GM12878 (cell line): ENCODE measurements at regions not wholly inside any gene's neighbourhood (a gene's known extent, or its start where the extent isn't known, plus 50 kb on each side); places are given as distances from the start of the nearest gene placed in this dataset.
A peak's percentile ranks its signal among the peaks of the same experiment; 100 is the strongest.

Experiments used
- ATAC-seq: fragments of 200-7000 bp; cut with Tn5 transposase; 3 replicates; pipeline ENCODE4 v1.9.1; 2020; ENCODE audit warnings: mild to moderate bottlenecking, moderate library complexity
- BruUV-seq: library from RNA; stranded (reverse); fragments of 400-500 nt; replicated peaks from 2 replicates; lab custom pipeline; 2021; lab: Mats Ljungman, UMichigan
- CTCF ChIA-PET: fragments of 300-600 bp; sonication (Branson Sonifier 250); formaldehyde crosslinking; extraction: SDS; loops from one replicate; lab custom pipeline; 2021; ENCODE audit warnings: inconsistent platforms; lab: Yijun Ruan, JAX
- POLR2A ChIA-PET: fragments of 350-600 bp; formaldehyde crosslinking; extraction: SDS; loops from one replicate; lab custom pipeline; 2021; ENCODE audit warnings: inconsistent platforms; lab: Charles Lee
- RAD21 ChIA-PET: fragments of 300-600 bp; sonication (Branson Sonifier 250); formaldehyde crosslinking; loops from one replicate; lab custom pipeline; 2023; ENCODE audit warnings: antibody characterized with exemption; ENCODE audit not compliant: unreplicated experiment; lab: Charles Lee
- SMC1A ChIA-PET: fragments of 300-600 bp; sonication (Branson Sonifier 250); formaldehyde crosslinking; loops from one replicate; lab custom pipeline; 2023; ENCODE audit not compliant: unreplicated experiment, uncharacterized antibody; lab: Charles Lee
- DNase-seq: peaks from one replicate; pipeline ENCODE4 v3.0.0-alpha.2; 2011; ENCODE audit warnings: low read depth, low spot score
- FAIRE-seq: peaks from 3 replicates; lab custom pipeline; 2011; peaks lifted over from hg19 to GRCh38; lab: Jason Lieb, UNC
- H2AFZ ChIP-seq: 2 replicates; pipeline ENCODE4 v1.6.0; 2011; ENCODE audit warnings: low read depth, low read length, control low read depth; ENCODE audit not compliant: control insufficient read depth
- H3K27ac ChIP-seq: 2 replicates; pipeline ENCODE4 v1.5.1; 2011; ENCODE audit warnings: control low read depth; ENCODE audit not compliant: control insufficient read depth, insufficient read depth
- H3K27me3 ChIP-seq, 2 experiments: replicated peaks in 1 of 2; 2 replicates each; pipeline versions ENCODE4 v1.6.0 to v1.6.1; 2011; ENCODE audit warnings: low read length in 1 of 2; ENCODE audit not compliant: control insufficient read depth in 2 of 2, insufficient read depth in 2 of 2
- H3K36me3 ChIP-seq, 2 experiments: 2 replicates each; pipeline ENCODE4 v1.5.1; 2011; ENCODE audit warnings: low read length in 1 of 2; ENCODE audit not compliant: control insufficient read depth in 2 of 2, insufficient read depth in 2 of 2
- H3K4me1 ChIP-seq: 2 replicates; pipeline ENCODE4 v1.6.1; 2011; ENCODE audit warnings: mild to moderate bottlenecking, low read length, moderate library complexity, mixed read lengths; ENCODE audit not compliant: control insufficient read depth, insufficient read depth
- H3K4me2 ChIP-seq: 2 replicates; pipeline ENCODE4 v1.6.0; 2011; ENCODE audit warnings: control low read depth; ENCODE audit not compliant: control insufficient read depth, insufficient read depth
- H3K4me3 ChIP-seq: fragments of 200-600 bp; sonication (generic); 2 replicates; pipeline ENCODE4 v1.5.1; 2016
- H3K79me2 ChIP-seq: 2 replicates; pipeline ENCODE4 v1.6.0; 2011; ENCODE audit warnings: low read length; ENCODE audit not compliant: control insufficient read depth, insufficient read depth
- H3K9ac ChIP-seq: 2 replicates; pipeline ENCODE4 v1.8.0; 2011; ENCODE audit warnings: low read length, control low read depth, mixed read lengths; ENCODE audit not compliant: control insufficient read depth, insufficient read depth
- H3K9me3 ChIP-seq: replicated peaks from 3 replicates; pipeline ENCODE4 v1.5.1; 2011; ENCODE audit warnings: mild to moderate bottlenecking, low read length; ENCODE audit not compliant: control insufficient read depth, insufficient read depth
- H4K20me1 ChIP-seq: 2 replicates; pipeline ENCODE4 v1.6.0; 2011; ENCODE audit not compliant: control insufficient read depth, insufficient read depth
- BACH1 ChIP-seq: fragments of 450-650 bp; IDR thresholded peaks from 2 replicates; pipeline ENCODE4 v1.6.1; 2017; ENCODE audit warnings: mild to moderate bottlenecking, borderline replicate concordance
- BMI1 ChIP-seq: fragments of 450-650 bp; IDR thresholded peaks from 2 replicates; pipeline ENCODE4 v1.6.1; 2016; ENCODE audit warnings: mild to moderate bottlenecking, moderate library complexity, borderline replicate concordance
- POU2F2 ChIP-seq: IDR thresholded peaks from 3 replicates; pipeline ENCODE4 v1.6.1; 2011; ENCODE audit warnings: low read depth, mild to moderate bottlenecking, low read length, borderline replicate concordance
- RAD21 ChIP-seq: IDR thresholded peaks from 2 replicates; pipeline ENCODE4 v1.6.1; 2011; ENCODE audit warnings: mild to moderate bottlenecking, low read depth, low read length, moderate library complexity; ENCODE audit not compliant: insufficient read depth
- SMC3 ChIP-seq: IDR thresholded peaks from 2 replicates; pipeline ENCODE4 v1.6.1; 2011; ENCODE audit warnings: low read length, improper control_type of control experiment, borderline replicate concordance
- YY1 ChIP-seq: IDR thresholded peaks from 2 replicates; pipeline ENCODE4 v1.6.1; 2011; ENCODE audit warnings: low read depth, mild to moderate bottlenecking, low read length
- ZNF384 ChIP-seq: IDR thresholded peaks from 2 replicates; pipeline ENCODE4 v1.6.1; 2012; ENCODE audit warnings: low read depth, mild to moderate bottlenecking, low read length, improper control_type of control experiment, borderline replicate concordance
- WGBS: methylation state at CpG from one replicate; pipeline ENCODE4 v1.1.6; 2016; ENCODE audit warnings: low lambda C conversion rate; ENCODE audit not compliant: insufficient replicate concordance, insufficient coverage; ENCODE audit errors: missing lambda C conversion rate; 5-methylcytosine and 5-hydroxymethylcytosine counted together
- in situ Hi-C: fragments of 300-500 bp; cut with MboI; formaldehyde crosslinking; loops from 9 replicates; pipeline ENCODE4 v1.14.3; 2018; ENCODE audit warnings: mixed read lengths
- intact Hi-C: fragments of 100-400 bp; cut with micrococcal nuclease; formaldehyde crosslinking; loops from one replicate; pipeline ENCODE4 v1.14.2; 2022; ENCODE audit not compliant: unreplicated experiment
- TF ChIP-seq, protein P1 (sequence below), 3 experiments: IDR thresholded peaks in 2 of 3; conservative IDR thresholded peaks in 1 of 3; 2 replicates each; pipeline ENCODE4 v1.5.1; 2011; ENCODE audit warnings: low read depth in 3 of 3, low read length in 3 of 3, mild to moderate bottlenecking in 3 of 3, control low read depth in 2 of 3, moderate library complexity in 2 of 3, inconsistent platforms in 1 of 3, mixed read lengths in 1 of 3; ENCODE audit not compliant: control insufficient read depth in 2 of 3, insufficient read depth in 1 of 3; ENCODE audit errors: extremely low read depth in 1 of 3

DNA sequence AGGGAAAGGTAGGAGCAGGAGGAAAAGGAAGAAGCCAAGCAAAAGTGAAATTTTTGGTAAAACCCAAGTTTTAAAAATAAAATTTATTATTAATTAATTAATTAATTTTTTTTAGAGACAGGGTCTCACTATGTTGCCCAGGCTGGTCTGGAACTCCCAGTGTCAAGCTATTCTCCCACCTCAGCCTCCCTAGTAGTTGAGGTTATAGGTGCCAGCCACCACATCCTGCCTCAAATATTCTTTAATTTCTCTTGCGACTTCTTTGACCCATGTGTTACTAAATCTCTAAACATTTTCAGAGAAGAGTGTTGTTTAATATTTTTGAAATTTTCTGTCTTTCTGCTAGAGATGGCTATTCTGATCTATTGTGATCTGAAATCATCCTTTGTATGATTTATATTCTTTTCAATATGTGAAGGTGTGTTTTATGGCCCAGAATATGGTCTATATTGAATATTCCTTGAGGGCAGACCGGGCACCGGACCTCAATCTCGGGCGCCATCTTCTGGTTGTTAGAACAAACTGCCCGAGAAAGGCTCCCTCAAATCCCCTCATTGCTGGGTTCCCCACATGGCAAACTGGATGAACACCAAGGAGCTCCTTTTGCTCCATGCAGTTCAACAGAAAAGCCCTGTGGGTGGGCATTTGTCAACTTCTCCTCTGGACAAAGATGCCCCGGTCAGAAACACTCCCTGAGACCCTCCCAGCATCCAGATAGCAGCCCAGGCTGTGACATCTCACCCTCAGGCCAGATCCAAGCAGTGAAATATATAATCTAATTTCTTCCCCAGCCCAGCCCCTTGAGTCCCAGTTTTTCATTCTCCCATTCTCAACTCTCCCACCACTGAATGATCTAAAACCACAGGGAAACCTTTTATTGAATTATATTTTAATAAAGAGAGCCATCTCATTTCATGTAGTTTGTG lies 110.5 kb downstream of the ASCL4 start:
- Histone ChIP-seq H3K27ac (no peak overlapping the region), H3K4me1 (no peaks in the 10 kb centered on the region), H3K9ac (no peak overlapping the region), H3K4me3 (no peak overlapping the region), H3K4me2 (no peak overlapping the region), H2AFZ (no peak overlapping the region), H4K20me1 (no peaks in the 10 kb centered on the region), H3K27me3 (no peaks in the 10 kb centered on the region), H3K9me3 (no peaks in the 10 kb centered on the region), H3K36me3 (no peaks in the 10 kb centered on the region), H3K79me2 (no peaks in the 10 kb centered on the region)
- ATAC-seq (peak; percentile 94), DNase-seq (no peak), FAIRE-seq (peak; percentile 90)
- intact Hi-C loops (loop anchor here (1.0 kb wide), 2 partner anchors 124 to 209 kb away; partner anchors contain the start of gene PRDM4), in situ Hi-C loops (loop anchor here (5.0 kb wide), 2 partner anchors 128 to 208 kb away; no protein-coding TSS in a partner anchor)
- TF ChIP-seq YY1 (peak; percentile 41; the same call in 1 of the 2 replicates), POU2F2 (0 out of 3 replicates have a peak, but pooled peaks have one; percentile 11), ZNF384 (peak; percentile 33; the same call in 1 of the 2 replicates), BMI1 (no peak), SMC3 (peak; percentile 85), BACH1 (no peak), RAD21 (peak; percentile 92)
- TF ChIP-seq, protein P1, sequence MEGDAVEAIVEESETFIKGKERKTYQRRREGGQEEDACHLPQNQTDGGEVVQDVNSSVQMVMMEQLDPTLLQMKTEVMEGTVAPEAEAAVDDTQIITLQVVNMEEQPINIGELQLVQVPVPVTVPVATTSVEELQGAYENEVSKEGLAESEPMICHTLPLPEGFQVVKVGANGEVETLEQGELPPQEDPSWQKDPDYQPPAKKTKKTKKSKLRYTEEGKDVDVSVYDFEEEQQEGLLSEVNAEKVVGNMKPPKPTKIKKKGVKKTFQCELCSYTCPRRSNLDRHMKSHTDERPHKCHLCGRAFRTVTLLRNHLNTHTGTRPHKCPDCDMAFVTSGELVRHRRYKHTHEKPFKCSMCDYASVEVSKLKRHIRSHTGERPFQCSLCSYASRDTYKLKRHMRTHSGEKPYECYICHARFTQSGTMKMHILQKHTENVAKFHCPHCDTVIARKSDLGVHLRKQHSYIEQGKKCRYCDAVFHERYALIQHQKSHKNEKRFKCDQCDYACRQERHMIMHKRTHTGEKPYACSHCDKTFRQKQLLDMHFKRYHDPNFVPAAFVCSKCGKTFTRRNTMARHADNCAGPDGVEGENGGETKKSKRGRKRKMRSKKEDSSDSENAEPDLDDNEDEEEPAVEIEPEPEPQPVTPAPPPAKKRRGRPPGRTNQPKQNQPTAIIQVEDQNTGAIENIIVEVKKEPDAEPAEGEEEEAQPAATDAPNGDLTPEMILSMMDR (IDR thresholded peaks at IDR 0.05 in 2 of 3, conservative IDR thresholded peaks at IDR 0.05 in 1 of 3; ENCODE audit: control insufficient read depth in 2 of 3, extremely low read depth in 1 of 3, insufficient read depth in 1 of 3, low read depth in 3 of 3, low read length in 3 of 3): peak; percentile 73 to 85 (median 74)
- 15% methylated on average over 7 of the region's 7 CpGs for WGBS
- ChIA-PET SMC1A (interaction anchor here (0.6 to 5.5 kb wide), 14 partner anchors 10 to 211 kb away, joined by 3 to 50 read pairs (median 4); partner anchors contain the start of genes PRDM4 and PWP1), POLR2A (no interaction called here), RAD21 (interaction anchor here (0.6 to 5.2 kb wide), 11 partner anchors 9 to 214 kb away, joined by 3 to 58 read pairs (median 3); no protein-coding TSS in a partner anchor), CTCF (interaction anchor here (0.7 to 6.1 kb wide), 20 partner anchors 10 to 218 kb away, joined by 3 to 170 read pairs (median 4); partner anchors contain the start of genes PRDM4 and PWP1)
- no TSS peak for BruUV-seq
